Amniotic epithelial cell (primary cell): ENCODE measurements at regions not wholly inside any gene's neighbourhood (a gene's known extent, or its start where the extent isn't known, plus 50 kb on each side); places are given as distances from the start of the nearest gene placed in this dataset.
"Not testable (repeated sequence)": the region's sequence is repeated elsewhere in the genome, so short reads cannot be mapped to it uniquely, and the experiment has no call there.

Experiments
- DNase-seq: peaks from one replicate; pipeline ENCODE4 v3.0.0-alpha.2; 2010; ENCODE audit warnings: low read depth

DNA sequence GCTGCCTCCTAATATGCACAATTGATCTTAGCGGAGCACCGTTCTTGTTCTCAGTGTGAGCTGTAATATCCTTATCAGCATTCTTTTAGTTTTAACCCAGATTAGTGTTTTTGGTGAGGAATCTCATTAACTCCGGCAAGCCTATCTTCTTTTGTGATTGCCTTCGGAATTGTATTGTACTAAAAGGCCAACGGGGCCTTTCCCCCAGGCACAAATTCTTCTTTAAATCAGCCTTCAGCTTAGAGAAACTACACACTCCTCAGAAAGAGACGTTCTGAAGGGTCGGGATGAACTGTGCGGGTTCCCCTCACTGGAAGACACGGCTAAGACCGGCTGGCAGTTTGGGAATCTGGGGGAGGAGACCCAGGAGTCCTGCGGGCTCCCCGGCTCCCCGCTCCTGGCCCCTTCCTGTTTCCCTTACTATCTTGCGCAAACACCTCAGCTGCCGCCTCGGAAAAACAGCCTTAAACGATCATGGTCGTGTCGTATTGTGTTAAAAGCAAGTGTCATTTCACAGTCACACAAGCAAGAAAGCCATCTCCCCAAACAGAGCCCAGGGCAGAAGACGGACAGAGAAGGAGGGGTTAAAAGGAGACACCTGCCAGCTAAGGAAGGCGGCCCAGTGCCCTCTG is 353.1 kb upstream of the IRX2 start:
- no peak for DNase-seq

- no peak for DNase-seq
Observed at GRCh38 chr5:3103262-3103811, 351.9 kb upstream of the IRX2 start.

DNA sequence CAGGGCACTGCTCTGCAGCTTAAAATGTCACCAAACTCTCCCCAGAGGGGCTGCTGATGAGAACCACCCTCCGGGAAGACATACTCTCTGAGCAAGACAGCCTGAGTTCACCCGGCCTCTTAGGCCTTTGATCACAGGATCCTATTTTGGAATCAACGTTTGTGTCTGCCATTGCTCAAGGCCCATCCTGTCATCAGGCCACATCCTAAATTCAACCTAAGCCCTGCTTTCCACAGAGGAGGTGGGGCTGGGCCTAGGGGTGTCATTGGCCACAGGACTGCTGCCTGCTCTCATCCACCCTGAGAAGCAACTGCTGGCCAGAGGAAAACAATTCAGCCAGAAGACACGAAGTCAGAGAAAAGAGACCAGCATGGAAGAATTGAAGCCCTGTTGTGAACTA is 351.1 kb upstream of the IRX2 start:
- DNase-seq: no peak

DNA sequence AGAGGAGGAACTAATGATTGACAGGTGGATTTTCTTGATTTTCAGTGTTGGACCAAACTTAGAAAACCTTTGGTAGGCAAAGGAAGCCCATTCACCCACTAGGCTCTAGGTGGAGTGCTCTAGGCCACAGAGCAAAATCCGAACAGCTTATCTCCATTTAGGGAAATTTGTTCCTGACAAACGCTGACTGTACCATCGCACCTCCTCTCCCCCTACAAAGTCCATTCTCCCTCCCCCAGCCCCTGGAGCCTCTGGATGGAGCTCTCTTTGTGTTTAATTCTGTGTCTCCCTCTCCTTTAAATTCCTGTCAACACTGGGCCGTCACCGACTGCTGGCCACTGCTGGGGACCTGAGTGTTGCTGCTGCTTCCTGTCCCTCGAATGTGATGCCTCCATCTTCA is 350.1 kb upstream of the IRX2 start:
- no peak for DNase-seq

GRCh38 chr5:3100921-3101551 is 349.6 kb upstream of the IRX2 start:
- no peak for DNase-seq

DNA sequence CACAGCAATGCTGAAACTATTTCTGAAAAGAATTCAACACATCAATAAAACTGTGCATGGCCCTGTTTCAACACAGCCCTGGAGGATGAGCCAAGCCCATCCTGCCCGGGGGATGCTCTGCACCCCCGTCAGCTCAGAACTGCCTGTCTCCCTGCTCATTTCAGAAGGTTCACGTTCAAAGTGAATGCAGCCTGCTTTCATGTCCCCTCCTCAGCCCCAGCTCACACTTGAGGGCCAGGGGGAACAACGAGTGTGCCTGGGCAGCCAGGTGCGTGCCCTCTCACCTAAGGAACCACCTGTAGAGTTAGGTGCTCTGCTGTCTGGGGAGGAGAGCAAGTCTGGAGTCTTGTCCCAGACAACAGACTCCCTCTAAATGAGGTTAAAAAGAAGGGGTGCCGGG is 348.5 kb upstream of the IRX2 start:
- DNase-seq: no peak

- no peak for DNase-seq
Observed at GRCh38 chr5:3099526-3099925, 348.0 kb upstream of the IRX2 start.

- DNase-seq: no peak
Observed at GRCh38 chr5:3098821-3099220, 347.3 kb upstream of the IRX2 start.

- DNase-seq: no peak
Observed at GRCh38 chr5:3092664-3093063, 341.2 kb upstream of the IRX2 start.

- DNase-seq: no peak
Observed at GRCh38 chr5:3092211-3092610, 340.7 kb upstream of the IRX2 start.

GRCh38 chr5:3091040-3091774 is 339.7 kb upstream of the IRX2 start:
- no peak for DNase-seq

GRCh38 chr5:3090305-3090704 is 338.8 kb upstream of the IRX2 start:
- not testable (repeated sequence) for DNase-seq

DNA sequence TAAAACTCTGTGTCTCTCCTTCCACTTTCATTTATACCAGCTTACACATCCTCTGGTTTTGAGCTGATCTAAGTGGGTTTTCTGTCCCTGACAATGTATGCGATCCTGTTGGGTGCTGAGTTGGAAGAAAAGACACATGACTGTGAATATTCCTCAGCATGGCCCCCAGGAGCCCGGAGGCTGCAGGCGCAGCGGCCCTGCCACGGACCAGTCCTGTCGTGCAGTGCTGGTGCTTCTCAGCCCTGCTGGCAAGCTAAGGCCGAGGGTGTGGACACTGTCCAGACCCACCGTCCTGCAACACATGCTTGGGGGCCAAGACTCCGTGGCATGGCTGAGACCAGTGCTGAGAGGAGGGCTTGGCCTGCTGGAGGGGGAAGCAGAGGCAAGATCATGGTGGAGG is 328.9 kb upstream of the IRX2 start:
- DNase-seq: no peak

- no peak for DNase-seq
Observed at GRCh38 chr5:3077684-3078083, 326.2 kb upstream of the IRX2 start.

- DNase-seq: no peak
Observed at GRCh38 chr5:3075309-3075708, 323.8 kb upstream of the IRX2 start.

DNA sequence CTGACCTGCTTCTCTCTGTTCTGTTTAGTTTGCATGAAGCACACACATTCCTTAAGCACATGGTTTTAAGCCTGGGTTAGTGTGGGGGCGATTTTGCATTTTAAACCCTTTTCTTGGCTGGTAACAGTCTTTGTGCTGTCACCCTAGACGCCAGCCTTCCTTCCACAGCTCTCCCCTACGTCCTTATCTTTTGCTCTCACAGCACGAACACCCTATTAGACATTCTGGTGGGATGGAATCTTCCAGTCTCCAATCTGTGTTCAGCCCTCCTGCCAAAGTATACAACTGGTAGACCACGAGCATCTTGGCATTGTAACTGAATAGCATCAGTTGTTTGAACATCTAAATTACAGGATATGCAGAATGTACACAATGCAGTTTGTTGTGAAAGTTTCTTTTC is 316.9 kb upstream of the IRX2 start:
- no peak for DNase-seq

DNA sequence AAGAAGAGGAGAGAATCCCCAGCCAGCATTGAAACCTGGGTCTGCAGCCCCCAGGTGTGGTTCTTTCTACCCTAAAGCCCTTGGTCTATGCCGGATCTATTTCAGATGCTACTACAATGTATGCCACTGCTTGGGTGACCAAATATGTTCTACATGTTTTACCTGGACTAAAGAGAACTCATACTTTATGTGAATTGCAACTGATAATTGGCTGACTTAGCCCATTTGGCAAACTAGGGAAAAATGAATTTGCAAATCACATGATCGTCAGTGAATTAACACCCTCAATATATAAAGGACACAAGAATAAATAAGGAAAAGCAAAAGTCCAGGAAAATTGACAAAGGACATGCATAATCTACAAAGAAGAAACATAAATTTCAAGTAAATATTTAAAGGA is 308.8 kb upstream of the IRX2 start:
- DNase-seq: no peak

DNA sequence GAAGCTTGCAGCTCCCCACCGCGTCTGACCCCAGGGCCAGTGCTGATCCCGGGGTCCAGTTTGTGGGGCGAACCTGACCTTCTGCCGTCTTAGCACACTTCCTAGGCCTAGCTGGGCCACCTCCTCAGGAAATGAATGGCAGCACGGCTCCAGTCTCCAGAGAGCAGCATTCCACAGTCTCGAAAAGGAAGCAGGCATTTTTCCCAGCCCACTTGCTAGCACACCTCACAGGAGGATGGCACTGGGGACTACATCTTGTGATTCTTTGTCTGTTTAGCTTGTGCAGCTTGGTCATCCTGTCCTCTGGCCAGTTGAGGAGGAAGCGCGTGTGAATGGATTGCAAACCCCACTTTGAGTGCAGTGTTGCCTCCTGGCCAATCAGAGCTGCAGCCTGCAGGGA is 308.0 kb upstream of the IRX2 start:
- DNase-seq: no peak

DNA sequence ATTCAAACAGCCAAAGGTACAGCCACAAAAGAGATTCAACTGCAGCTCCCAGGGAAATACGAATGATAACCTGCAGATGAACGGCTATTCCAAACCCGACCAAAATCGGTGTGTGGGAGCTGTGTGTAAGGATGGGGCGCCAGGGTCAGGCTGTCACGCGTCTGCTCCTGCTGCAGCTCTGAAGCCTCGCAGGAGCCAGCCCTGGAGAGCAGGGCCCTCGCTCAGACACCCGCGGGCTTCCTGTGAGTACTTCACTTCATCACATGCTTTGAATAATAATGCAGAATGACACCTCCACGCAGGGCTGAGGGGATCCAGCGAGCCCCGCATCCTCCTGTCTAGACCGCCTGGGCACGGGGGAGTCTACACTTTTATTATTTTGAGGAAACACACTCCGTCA is 307.5 kb upstream of the IRX2 start:
- no peak for DNase-seq

- DNase-seq: no peak
Observed at GRCh38 chr5:3056866-3057265, 305.4 kb upstream of the IRX2 start.

DNA sequence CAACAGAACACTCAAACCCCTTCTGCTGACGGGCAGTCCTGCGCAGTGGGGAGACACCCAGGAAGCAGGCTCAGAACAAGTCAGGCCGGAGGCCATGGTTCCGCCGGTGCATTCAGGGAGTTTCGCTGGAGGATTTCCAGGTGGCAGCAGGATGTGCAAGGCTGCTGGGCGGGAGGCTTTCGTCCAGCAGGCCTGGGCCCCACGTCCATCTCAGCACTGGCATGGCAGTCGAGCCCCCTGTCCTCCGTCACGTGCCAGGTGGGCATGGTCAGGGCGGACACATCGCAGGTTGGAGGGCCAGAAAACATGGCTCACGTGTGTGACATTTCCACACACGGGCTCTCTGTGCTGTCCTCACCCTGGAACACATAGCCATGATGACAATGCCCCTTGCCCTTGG is 299.9 kb upstream of the IRX2 start:
- DNase-seq: no peak

GRCh38 chr5:3050863-3051262 is 299.4 kb upstream of the IRX2 start:
- DNase-seq: no peak

DNA sequence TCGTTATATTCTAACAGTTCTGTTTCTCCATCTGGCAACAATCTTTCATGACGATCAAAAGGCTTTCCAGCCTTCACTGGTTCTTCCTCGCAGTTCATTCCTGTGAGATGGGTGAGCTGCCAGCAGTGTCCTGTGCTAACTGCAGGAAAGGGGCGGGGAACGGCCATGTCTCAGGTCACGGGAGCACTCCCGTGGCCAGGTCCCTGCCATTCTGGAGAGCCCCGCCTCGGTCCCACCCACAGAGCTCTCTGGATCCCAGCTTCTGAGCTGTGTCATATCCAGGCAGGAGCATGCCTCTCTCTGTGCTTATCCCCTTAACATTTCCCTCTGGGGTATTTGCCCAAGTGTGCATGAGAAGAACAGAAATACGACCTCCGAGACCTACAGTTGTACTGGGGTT is 297.8 kb upstream of the IRX2 start:
- DNase-seq: no peak
